Stomach (tissue), 8 donors: ENCODE measurements at regions not wholly inside any gene's neighbourhood (a gene's known extent, or its start where the extent isn't known, plus 50 kb on each side); places are given as distances from the start of the nearest gene placed in this dataset.

Experiments
- DNase-seq, 2 donors: peaks; one replicate each; pipeline versions ENCODE4 v3.0.0 to v3.0.0-alpha.2; 2013 to 2019
- H3K27ac ChIP-seq, 5 donors: fragments of 200-600 bp in 4 of 5; sonication (generic) in 4 of 5; one replicate each; pipeline ENCODE4 v1.5.1; 2013 to 2019; ENCODE audit warnings: mild to moderate bottlenecking in 1 of 5, moderate library complexity in 1 of 5
- H3K27me3 ChIP-seq, 3 donors: fragments of 200-600 bp; sonication (generic); one replicate each; pipeline ENCODE4 v1.5.1; 2017 to 2019; ENCODE audit warnings: mixed run types in 1 of 3
- H3K36me3 ChIP-seq, 4 donors: fragments of 200-600 bp; sonication (generic); 1 replicate in 3 of 4; 2 replicates in 1 of 4; pipeline ENCODE4 v1.5.1; 2016 to 2019
- H3K4me1 ChIP-seq, 4 donors: fragments of 200-600 bp; sonication (generic); one replicate each; pipeline ENCODE4 v1.5.1; 2016 to 2019
- H3K4me3 ChIP-seq, 4 donors: fragments of 200-600 bp; sonication (generic) in 3 of 4; one replicate each; pipeline ENCODE4 v1.5.1; 2016 to 2019; ENCODE audit warnings: mild to moderate bottlenecking in 1 of 4
- H3K9me3 ChIP-seq, 4 donors: fragments of 200-600 bp; sonication (generic); one replicate each; pipeline ENCODE4 v1.5.1; 2016 to 2019
- CTCF ChIP-seq, 7 experiments: fragments of 450-650 bp in 4 of 7; fragments of 200-600 bp in 3 of 7; sonication (generic) in 3 of 7; IDR thresholded peaks; one replicate each; pipeline ENCODE4 v1.5.1; 2016 to 2019; ENCODE audit warnings: antibody characterized with exemption in 7 of 7, control low read depth in 2 of 7, mild to moderate bottlenecking in 1 of 7
- EP300 ChIP-seq: sonication (generic); formaldehyde crosslinking; IDR thresholded peaks from one replicate; pipeline ENCODE4 v1.6.1; 2017; ENCODE audit warnings: antibody characterized with exemption
- POLR2A ChIP-seq, 4 donors: fragments of 450-650 bp; IDR thresholded peaks; one replicate each; pipeline ENCODE4 v1.6.1; 2016; ENCODE audit warnings: antibody characterized with exemption in 4 of 4, control low read depth in 2 of 4, mild to moderate bottlenecking in 1 of 4, moderate library complexity in 1 of 4
- POLR2AphosphoS5 ChIP-seq, 3 donors: sonication (generic); formaldehyde crosslinking; IDR thresholded peaks; one replicate each; pipeline ENCODE4 v1.6.1; 2016; ENCODE audit warnings: antibody characterized with exemption in 3 of 3
- WGBS, 5 donors: extraction: QIAGEN DNeasy Blood & Tissue Kit in 3 of 5; methylation state at CpG; one replicate each; pipeline versions ENCODE4 v1.1.5 to v1.1.7; 2013 to 2018; 5-methylcytosine and 5-hydroxymethylcytosine counted together
- intact Hi-C: fragments of 100-400 bp; cut with DNase I; formaldehyde crosslinking; loops from one replicate; pipeline ENCODE4 v1.15.1; 2023; ENCODE audit warnings: low total_unique reads
- donor health status: healthy with polysubstance abuse.
- donor health status: Bipolar disorder and iron deficiency.
- donor health status: healthy.

- 80 to 88% (median 86%) methylated on average over 5 of the region's 5 CpGs for WGBS, 5 donors
- Histone ChIP-seq H3K4me1 (no peaks in the 10 kb centered on the region), H3K36me3 (no peaks in the 10 kb centered on the region), H3K27ac (no peak overlapping the region), H3K9me3 (no peaks in the 10 kb centered on the region), H3K27me3 (no peaks in the 10 kb centered on the region), H3K4me3 (no peak overlapping the region)
- intact Hi-C loops: no loop called here
- DNase-seq: no peak
- no peak for TF ChIP-seq EP300
These were observed 153.3 kb upstream of the MKLN1 start for GRCh38 chr7:131174391-131174790.

- Histone ChIP-seq H3K36me3 (no peaks in the 10 kb centered on the region), H3K27ac (no peak overlapping the region), H3K9me3 (no peaks in the 10 kb centered on the region), H3K4me3 (no peak overlapping the region), H3K27me3 (no peaks in the 10 kb centered on the region), H3K4me1 (no peaks in the 10 kb centered on the region)
- DNase-seq: no peak
- TF ChIP-seq EP300 (no peak), CTCF (IDR thresholded peaks at IDR 0.05) (no peak), POLR2A (IDR thresholded peaks at IDR 0.05) (no peak), POLR2AphosphoS5 (IDR thresholded peaks at IDR 0.05) (no peak)
- intact Hi-C loops: no loop called here
These were observed 152.8 kb upstream of the MKLN1 start for GRCh38 chr7:131174855-131175254.

GRCh38 chr7:131182446-131183058, 145.1 kb upstream of the MKLN1 start:
- no peak overlapping the region for H3K4me3 ChIP-seq
- H3K27ac ChIP-seq: no peak overlapping the region
- TF ChIP-seq EP300: no peak
- no peak for TF ChIP-seq CTCF (IDR thresholded peaks at IDR 0.05)
- TF ChIP-seq POLR2AphosphoS5 (IDR thresholded peaks at IDR 0.05): no peak
- TF ChIP-seq POLR2A (IDR thresholded peaks at IDR 0.05): no peak
- intact Hi-C loops: no loop called here
- H3K27me3 ChIP-seq: no peaks in the 10 kb centered on the region
- 67 to 85% (median 74%) methylated on average over 2 of the region's 2 CpGs for WGBS, 5 donors
- H3K36me3 ChIP-seq: no peaks in the 10 kb centered on the region
- H3K9me3 ChIP-seq: no peaks in the 10 kb centered on the region
- no peak for DNase-seq
- no peaks in the 10 kb centered on the region for H3K4me1 ChIP-seq

- WGBS, 5 donors: 75 to 81% (median 79%) methylated on average over 2 of the region's 2 CpGs
- TF ChIP-seq POLR2AphosphoS5 (IDR thresholded peaks at IDR 0.05) (no peak), EP300 (no peak), POLR2A (IDR thresholded peaks at IDR 0.05) (no peak), CTCF (IDR thresholded peaks at IDR 0.05) (no peak)
These were observed 144.6 kb upstream of the MKLN1 start for GRCh38 chr7:131183072-131183471.

GRCh38 chr7:131183611-131184119, 144.0 kb upstream of the MKLN1 start:
- Histone ChIP-seq H3K9me3 (no peaks in the 10 kb centered on the region), H3K4me3 (no peak overlapping the region), H3K27ac (no peak overlapping the region), H3K27me3 (no peaks in the 10 kb centered on the region), H3K36me3 (no peaks in the 10 kb centered on the region), H3K4me1 (no peaks in the 10 kb centered on the region)
- TF ChIP-seq EP300: no peak
- TF ChIP-seq POLR2AphosphoS5 (IDR thresholded peaks at IDR 0.05): no peak
- no peak for TF ChIP-seq POLR2A (IDR thresholded peaks at IDR 0.05)
- intact Hi-C loops: no loop called here
- DNase-seq: no peak
- WGBS, 5 donors: 48 to 61% (median 54%) methylated on average over 3 of the region's 3 CpGs

More at GRCh38 chr7:131183072-131183471, 144.6 kb upstream of the MKLN1 start:
- H3K4me1 ChIP-seq: no peaks in the 10 kb centered on the region
- no peaks in the 10 kb centered on the region for H3K36me3 ChIP-seq
- H3K9me3 ChIP-seq: no peaks in the 10 kb centered on the region
- DNase-seq: no peak
- H3K27me3 ChIP-seq: no peaks in the 10 kb centered on the region
- intact Hi-C loops: no loop called here
- H3K27ac ChIP-seq: no peak overlapping the region
- H3K4me3 ChIP-seq: no peak overlapping the region
